Activated T-helper 2 cell treated with anti-CD3 and anti-CD28 coated beads, Interferon-gamma antibody, Interleukin-2, Interleukin-4, amounts not matched to agents 10 μg/mL and 5 μg/mL and 100 μg/mL, durations not matched to agents 14 hours and 24 hours and 36 hours (primary cell): ENCODE measurements at regions not wholly inside any gene's neighbourhood (a gene's known extent, or its start where the extent isn't known, plus 50 kb on each side); places are given as distances from the start of the nearest gene placed in this dataset.
"Not testable (repeated sequence)": the region's sequence is repeated elsewhere in the genome, so short reads cannot be mapped to it uniquely, and the experiment has no call there.

ENCODE experiments used
- DNase-seq: peaks from one replicate; pipeline ENCODE4 v3.0.0; 2021; ENCODE audit warnings: low spot score
- H3K27ac Mint-ChIP-seq: one replicate; pipeline ENCODE4 v1.8.0; 2021; ENCODE audit warnings: mixed read lengths
- H3K27me3 Mint-ChIP-seq: one replicate; pipeline ENCODE4 v1.8.0; 2021; ENCODE audit warnings: low read depth, mixed read lengths
- H3K36me3 Mint-ChIP-seq: one replicate; pipeline ENCODE4 v1.8.0; 2021; ENCODE audit warnings: low read depth, mixed read lengths
- H3K4me1 Mint-ChIP-seq: one replicate; pipeline ENCODE4 v1.8.0; 2021; ENCODE audit warnings: low read depth, mixed read lengths
- H3K4me3 Mint-ChIP-seq: one replicate; pipeline ENCODE4 v1.8.0; 2021; ENCODE audit warnings: low read depth, mild to moderate bottlenecking, moderate library complexity, mixed read lengths
- H3K9me3 Mint-ChIP-seq: one replicate; pipeline ENCODE4 v1.8.0; 2021; ENCODE audit warnings: mixed read lengths
- intact Hi-C: fragments of 100-400 bp; cut with micrococcal nuclease; formaldehyde crosslinking; loops from one replicate; pipeline ENCODE4 v1.15.1; 2023

DNA sequence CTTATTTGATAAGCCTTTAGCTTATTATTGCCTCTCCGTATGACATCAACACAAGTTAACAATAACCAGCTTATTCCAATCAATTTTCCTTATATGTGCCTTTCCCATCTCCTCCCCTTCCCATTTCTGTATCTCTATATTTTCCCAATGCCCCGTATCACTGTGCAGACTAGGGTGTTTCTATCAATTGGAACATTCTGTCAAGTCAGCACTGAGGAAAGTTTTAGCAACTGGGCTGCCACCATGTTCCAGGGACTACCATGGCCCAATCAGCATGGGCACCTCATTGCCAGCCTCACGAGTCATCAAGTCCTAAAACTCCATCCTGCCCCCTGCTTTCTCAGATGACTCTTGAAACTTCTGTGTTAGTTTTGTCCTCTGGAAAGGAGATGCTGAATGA lies 973.1 kb upstream of the CNTN5 start:
- H3K9me3 Mint-ChIP-seq = peaks cover 29% of the 10 kb centered on the region
- H3K27ac Mint-ChIP-seq = no peak overlapping the region
- H3K36me3 Mint-ChIP-seq = no peaks in the 10 kb centered on the region
- no peaks in the 10 kb centered on the region for H3K4me1 Mint-ChIP-seq
- DNase-seq = no peak
- intact Hi-C loops = no loop called here
- H3K27me3 Mint-ChIP-seq = no peaks in the 10 kb centered on the region
- no peak overlapping the region for H3K4me3 Mint-ChIP-seq

DNA sequence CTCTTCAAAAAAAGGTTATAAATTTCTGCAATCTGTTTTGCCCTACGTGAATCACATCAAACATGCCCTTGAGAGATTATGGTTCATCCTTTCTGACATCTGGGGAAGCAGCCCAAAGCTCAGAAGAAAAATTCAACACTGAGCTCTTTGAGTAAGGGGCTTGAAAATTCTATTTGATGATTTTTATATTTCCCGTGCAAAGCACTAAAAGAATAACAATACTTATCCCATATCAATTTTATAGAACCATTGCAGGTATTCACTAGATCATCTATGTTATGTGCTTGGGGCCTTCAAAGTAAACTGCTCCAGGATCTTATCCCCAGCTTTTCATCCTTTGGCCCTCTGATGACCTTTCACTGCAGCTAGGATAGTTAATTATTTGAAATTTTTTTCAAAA lies 966.9 kb upstream of the CNTN5 start:
- Mint-ChIP-seq H3K4me3 (no peak overlapping the region), H3K27me3 (no peaks in the 10 kb centered on the region), H3K9me3 (peaks cover 4% of the 10 kb centered on the region), H3K4me1 (no peaks in the 10 kb centered on the region), H3K27ac (no peak overlapping the region), H3K36me3 (no peaks in the 10 kb centered on the region)
- intact Hi-C loops = no loop called here
- DNase-seq = no peak

DNA sequence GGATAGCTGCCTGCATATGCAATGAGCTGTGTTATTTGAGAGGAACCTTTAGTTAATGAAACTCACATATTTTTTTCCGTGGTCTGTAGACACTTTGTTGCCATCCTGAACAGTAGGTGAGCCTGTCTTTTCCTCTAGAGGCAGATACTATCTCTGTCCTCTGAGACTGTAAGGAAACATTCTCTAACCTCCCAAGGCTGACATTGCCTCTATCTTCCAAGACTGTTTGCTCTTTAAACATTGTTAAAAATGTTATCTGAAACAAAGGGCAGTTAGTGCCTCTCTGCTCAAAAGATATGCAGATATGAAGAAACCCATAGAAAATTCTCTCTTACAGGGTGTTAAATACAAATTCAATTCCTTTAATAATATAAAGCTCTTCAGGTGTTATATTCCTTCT lies 963.8 kb upstream of the CNTN5 start:
- DNase-seq = no peak
- Mint-ChIP-seq H3K9me3 (peaks cover 9% of the 10 kb centered on the region), H3K27me3 (no peaks in the 10 kb centered on the region), H3K4me3 (no peak overlapping the region), H3K4me1 (no peaks in the 10 kb centered on the region), H3K27ac (no peak overlapping the region), H3K36me3 (no peaks in the 10 kb centered on the region)
- intact Hi-C loops = no loop called here

DNA sequence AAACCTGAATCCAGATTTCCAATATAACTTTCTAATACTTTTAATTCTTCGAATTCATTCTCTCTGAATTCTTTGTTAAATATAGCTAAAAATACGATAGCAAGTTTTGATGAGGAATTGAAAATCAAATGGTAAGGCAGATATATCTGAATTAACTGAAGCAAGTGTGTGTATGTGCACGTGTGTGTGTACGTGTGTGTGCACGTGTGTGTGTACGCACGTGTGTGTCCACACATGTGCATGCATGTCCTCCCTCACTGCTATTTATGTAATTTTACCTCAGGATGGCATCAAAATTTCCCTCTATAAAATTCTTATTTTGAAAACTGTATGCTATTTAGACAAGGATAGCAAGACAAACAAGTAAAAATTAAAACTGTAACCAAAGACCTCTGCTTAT lies 961.3 kb upstream of the CNTN5 start:
- no peak for DNase-seq
- no peak overlapping the region for H3K4me3 Mint-ChIP-seq
- H3K27me3 Mint-ChIP-seq = no peaks in the 10 kb centered on the region
- no peak overlapping the region for H3K27ac Mint-ChIP-seq
- intact Hi-C loops = no loop called here
- no peaks in the 10 kb centered on the region for H3K4me1 Mint-ChIP-seq
- H3K9me3 Mint-ChIP-seq = peaks cover 11% of the 10 kb centered on the region
- no peaks in the 10 kb centered on the region for H3K36me3 Mint-ChIP-seq

DNA sequence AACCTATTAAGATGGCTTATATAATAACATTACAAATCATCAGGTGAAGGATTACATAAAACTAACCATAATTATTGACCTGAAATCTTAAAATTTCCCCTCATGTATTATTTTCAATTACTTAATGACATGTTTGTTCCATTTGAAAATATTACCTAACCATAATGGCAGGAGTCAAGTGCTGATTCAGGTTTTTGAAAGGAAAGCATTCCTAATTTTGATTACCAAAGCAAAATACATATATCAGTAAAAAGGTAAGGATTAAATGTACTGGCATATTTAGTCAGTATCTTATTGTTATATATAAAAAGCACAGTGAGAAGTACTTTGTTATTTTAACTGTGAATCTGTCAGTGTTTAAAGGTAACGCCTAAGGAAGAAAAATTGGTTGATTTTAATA lies 960.0 kb upstream of the CNTN5 start:
- intact Hi-C loops = no loop called here
- Mint-ChIP-seq H3K9me3 (peaks cover 11% of the 10 kb centered on the region), H3K36me3 (no peaks in the 10 kb centered on the region), H3K4me1 (no peaks in the 10 kb centered on the region), H3K27ac (no peak overlapping the region), H3K4me3 (no peak overlapping the region), H3K27me3 (no peaks in the 10 kb centered on the region)
- DNase-seq = no peak

DNA sequence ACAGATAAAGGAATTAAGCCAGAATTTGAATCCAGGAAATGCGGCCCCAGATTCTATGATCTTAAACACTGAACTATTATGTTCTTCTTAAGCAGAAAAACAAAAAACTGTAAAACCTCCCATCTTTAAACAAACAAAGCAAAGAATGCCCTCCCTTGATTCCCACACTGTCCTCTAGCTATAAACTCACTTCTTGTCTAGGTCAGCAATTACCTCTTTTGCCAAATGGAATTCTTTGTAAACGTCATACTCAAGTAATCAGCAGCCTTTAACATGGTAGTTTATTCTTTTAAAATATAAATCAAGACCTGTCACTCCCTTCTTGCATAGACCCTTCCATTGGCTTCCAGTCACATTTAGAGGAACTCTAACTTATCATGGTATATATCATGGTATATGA lies 958.9 kb upstream of the CNTN5 start:
- no peak for DNase-seq
- H3K27me3 Mint-ChIP-seq = no peaks in the 10 kb centered on the region
- H3K27ac Mint-ChIP-seq = no peak overlapping the region
- H3K4me1 Mint-ChIP-seq = no peaks in the 10 kb centered on the region
- intact Hi-C loops = no loop called here
- H3K4me3 Mint-ChIP-seq = no peak overlapping the region
- peaks cover 17% of the 10 kb centered on the region for H3K9me3 Mint-ChIP-seq
- H3K36me3 Mint-ChIP-seq = no peaks in the 10 kb centered on the region

DNA sequence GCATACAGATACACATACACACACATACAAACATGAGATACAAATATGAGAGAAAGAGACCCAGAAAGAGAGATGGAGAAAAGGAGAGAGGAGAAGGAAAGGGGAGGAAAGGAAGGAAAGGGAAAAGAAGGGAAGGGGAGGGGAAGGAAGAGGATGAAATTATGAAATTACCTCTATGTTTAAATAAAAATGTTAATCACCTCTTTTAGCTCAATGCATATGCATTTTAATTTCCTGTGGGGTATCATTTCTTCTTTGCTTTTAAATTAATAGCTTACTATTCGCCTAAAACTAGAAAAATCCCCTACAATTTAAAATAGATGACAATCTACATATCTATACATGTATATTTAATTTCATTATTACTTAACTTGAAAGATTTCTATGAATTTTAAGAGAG lies 958.0 kb upstream of the CNTN5 start:
- Mint-ChIP-seq H3K27me3 (no peaks in the 10 kb centered on the region), H3K4me1 (no peaks in the 10 kb centered on the region), H3K4me3 (no peak overlapping the region), H3K9me3 (peaks cover 17% of the 10 kb centered on the region), H3K36me3 (no peaks in the 10 kb centered on the region), H3K27ac (no peak overlapping the region)
- DNase-seq = no peak
- intact Hi-C loops = no loop called here

DNA sequence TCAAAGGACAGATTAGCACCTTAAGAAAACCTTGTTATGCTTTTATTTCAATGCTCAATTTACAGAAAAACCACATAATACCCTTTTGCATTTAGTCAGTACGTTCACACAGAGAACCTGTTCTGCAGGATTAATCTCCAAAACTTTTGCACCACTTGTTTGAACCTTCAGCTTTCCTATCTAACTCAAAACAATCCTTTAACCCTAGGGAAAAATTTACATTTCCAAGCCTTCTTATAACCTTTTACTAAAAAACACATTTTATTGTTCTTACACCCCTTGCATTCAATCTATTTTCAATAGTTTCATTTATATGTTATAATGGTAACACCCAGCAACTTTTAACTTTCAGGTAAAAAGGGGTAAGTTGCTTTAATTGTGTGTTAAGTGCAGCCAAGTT lies 952.5 kb upstream of the CNTN5 start:
- no peak for DNase-seq
- Mint-ChIP-seq H3K27me3 (no peaks in the 10 kb centered on the region), H3K36me3 (no peaks in the 10 kb centered on the region), H3K4me3 (no peak overlapping the region), H3K4me1 (no peaks in the 10 kb centered on the region), H3K9me3 (peaks cover 13% of the 10 kb centered on the region), H3K27ac (no peak overlapping the region)
- intact Hi-C loops = no loop called here

DNA sequence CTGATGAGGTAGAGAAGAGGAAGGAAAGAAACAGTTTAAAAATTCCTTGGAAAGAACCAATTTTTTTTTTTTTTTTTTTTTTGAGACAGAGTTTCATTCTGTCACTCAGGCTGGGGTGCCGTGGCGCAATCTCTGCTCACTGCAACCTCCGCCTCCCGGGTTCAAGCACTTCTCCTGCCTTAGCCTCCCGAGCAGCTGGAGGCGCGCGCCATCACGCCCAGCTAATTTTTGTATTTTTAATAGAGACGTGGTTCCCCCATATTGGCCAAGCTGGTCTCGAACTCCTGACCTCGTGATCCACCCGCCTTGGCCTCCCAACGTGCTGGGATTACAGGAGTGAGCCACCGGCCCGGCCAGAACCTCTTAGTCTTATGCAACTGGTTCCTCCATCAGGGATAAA lies 951.6 kb upstream of the CNTN5 start:
- H3K27me3 Mint-ChIP-seq, intact Hi-C loops: not testable (repeated sequence)
- peaks cover 11% of the 10 kb centered on the region for H3K9me3 Mint-ChIP-seq

DNA sequence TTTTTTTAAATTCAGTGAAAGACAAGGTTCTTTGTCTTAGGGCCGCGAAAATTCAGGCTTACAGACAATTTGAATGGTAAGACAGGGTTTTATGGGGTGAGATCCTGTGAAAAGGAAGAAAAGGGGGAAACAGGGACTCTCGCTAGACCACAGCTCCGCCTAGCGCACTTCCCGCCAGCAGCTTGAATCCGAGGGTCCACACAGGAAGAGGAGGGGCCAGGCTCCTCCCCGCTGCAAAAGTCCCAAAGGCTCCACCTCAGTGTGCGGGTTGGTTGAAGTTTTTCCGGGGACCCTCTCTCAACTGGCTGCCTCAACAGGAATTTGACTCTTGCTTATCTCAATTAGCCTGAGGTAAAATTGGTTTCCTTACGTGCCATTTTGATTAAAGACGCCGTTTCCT lies 950.9 kb upstream of the CNTN5 start:
- Mint-ChIP-seq H3K36me3 (no peaks in the 10 kb centered on the region), H3K27ac (no peak overlapping the region), H3K27me3 (no peaks in the 10 kb centered on the region), H3K4me1 (no peaks in the 10 kb centered on the region), H3K4me3 (no peak overlapping the region), H3K9me3 (peaks cover 16% of the 10 kb centered on the region)
- DNase-seq = no peak
- intact Hi-C loops = no loop called here

More for the DNA sequence above, 951.6 kb upstream of the CNTN5 start:
- H3K4me1 Mint-ChIP-seq, DNase-seq, H3K36me3 Mint-ChIP-seq, H3K27ac Mint-ChIP-seq, H3K4me3 Mint-ChIP-seq: not testable (repeated sequence)

DNA sequence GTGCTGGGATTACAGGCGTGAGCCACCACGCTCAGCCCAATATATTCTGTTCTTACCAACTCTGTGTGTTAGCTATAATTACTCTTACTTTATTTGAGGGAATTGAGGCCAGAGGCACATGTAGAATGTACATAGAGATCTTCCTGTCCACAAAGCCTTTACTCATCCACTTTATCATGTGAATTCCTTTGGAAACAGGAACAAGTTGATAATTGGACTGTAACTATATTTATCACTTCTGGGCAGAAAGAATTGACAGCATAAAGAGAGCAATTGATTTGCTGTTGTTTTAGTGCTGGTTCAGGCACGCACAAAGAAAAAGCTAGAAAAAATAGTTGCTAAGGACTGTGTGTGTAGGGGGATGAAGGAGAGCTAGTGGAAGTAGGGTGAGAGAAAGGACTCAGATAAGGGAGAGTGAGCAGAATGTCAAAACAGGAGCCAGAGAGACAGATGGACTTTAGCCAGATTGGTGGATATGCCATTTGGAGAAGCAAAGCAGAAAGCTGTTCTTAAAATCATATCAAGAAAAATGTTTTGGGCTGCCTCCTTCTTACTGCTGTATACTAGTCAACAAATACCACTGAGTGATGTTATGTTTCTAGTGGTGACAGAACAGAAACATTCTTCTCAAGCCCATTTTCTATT lies 929.8 kb upstream of the CNTN5 start:
- DNase-seq = no peak
- Mint-ChIP-seq H3K4me1 (no peaks in the 10 kb centered on the region), H3K27ac (no peak overlapping the region), H3K27me3 (no peaks in the 10 kb centered on the region), H3K4me3 (no peak overlapping the region), H3K36me3 (no peaks in the 10 kb centered on the region), H3K9me3 (peaks cover 34% of the 10 kb centered on the region)
- intact Hi-C loops = no loop called here

DNA sequence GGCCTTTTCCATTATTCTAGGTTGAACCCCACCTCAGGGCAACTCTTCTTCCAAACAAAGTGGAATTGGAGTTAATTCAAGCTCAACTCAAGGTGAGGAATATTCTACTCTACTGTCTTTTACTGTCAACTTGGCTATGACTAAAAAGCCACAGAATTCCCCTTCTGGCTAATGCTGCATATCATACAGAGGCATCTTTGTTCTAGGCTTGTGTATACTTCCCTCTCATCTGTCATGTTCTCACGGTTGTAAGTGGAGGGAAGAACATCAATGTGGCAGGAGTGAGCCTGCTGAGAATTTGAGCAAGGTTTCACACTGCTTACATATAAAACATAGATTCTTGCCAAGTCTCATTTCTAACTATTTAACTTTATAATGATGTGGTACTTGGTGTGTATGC lies 921.4 kb upstream of the CNTN5 start:
- no peak overlapping the region for H3K27ac Mint-ChIP-seq
- intact Hi-C loops = no loop called here

DNA sequence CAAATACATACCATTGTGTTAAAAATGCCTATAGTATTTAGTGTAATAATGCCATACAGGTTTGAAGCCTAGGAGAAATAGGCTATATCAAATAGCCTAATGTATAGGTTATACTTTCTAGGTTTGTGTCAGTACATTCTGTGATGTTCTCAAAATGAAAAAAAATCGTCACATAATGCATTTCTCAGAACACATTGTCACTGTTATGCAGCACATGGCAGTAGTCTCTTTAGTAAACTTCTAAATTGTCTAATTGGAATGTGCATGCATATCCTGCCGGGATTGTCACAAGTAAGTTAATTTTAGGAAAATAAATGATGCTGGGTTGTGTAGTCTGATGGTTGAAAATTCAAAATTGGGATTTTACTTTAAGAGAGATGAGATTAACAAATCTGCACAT lies 920.1 kb upstream of the CNTN5 start:
- Mint-ChIP-seq H3K27ac (no peak overlapping the region), H3K27me3 (no peaks in the 10 kb centered on the region), H3K4me3 (no peak overlapping the region), H3K36me3 (no peaks in the 10 kb centered on the region), H3K4me1 (no peaks in the 10 kb centered on the region), H3K9me3 (peaks cover 8% of the 10 kb centered on the region)
- DNase-seq = no peak
- intact Hi-C loops = no loop called here

More for the DNA sequence above, 921.4 kb upstream of the CNTN5 start:
- Mint-ChIP-seq H3K9me3 (peaks cover 8% of the 10 kb centered on the region), H3K4me1 (no peaks in the 10 kb centered on the region), H3K36me3 (no peaks in the 10 kb centered on the region), H3K4me3 (no peak overlapping the region), H3K27me3 (no peaks in the 10 kb centered on the region)
- DNase-seq = no peak

DNA sequence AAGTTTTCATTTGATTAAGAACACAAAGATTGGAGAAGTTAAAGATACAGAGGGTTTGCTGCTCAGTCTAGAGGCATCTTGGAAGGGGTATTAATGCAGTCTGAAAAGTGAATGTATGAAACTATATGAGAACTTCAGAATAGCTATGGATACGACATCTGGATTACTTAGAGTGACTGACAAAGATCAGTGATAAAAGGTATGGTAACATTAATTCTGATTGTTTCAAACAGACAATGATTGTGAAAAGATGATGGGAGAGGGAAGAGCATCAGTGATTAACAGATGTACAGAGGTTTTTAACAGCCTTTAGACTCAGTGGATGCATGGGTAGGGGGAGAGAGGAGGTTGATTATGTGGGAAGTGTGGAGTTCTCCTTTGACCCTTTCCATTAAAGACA lies 919.4 kb upstream of the CNTN5 start:
- Mint-ChIP-seq H3K4me3 (no peak overlapping the region), H3K27me3 (no peaks in the 10 kb centered on the region), H3K9me3 (peaks cover 8% of the 10 kb centered on the region), H3K36me3 (no peaks in the 10 kb centered on the region), H3K27ac (no peak overlapping the region), H3K4me1 (no peaks in the 10 kb centered on the region)
- no peak for DNase-seq
- intact Hi-C loops = no loop called here
